ENCODE measurements at regions not wholly inside any gene's neighbourhood (a gene's known extent, or its start where the extent isn't known, plus 50 kb on each side); places are given as distances from the start of the nearest gene placed in this dataset.

DNA sequence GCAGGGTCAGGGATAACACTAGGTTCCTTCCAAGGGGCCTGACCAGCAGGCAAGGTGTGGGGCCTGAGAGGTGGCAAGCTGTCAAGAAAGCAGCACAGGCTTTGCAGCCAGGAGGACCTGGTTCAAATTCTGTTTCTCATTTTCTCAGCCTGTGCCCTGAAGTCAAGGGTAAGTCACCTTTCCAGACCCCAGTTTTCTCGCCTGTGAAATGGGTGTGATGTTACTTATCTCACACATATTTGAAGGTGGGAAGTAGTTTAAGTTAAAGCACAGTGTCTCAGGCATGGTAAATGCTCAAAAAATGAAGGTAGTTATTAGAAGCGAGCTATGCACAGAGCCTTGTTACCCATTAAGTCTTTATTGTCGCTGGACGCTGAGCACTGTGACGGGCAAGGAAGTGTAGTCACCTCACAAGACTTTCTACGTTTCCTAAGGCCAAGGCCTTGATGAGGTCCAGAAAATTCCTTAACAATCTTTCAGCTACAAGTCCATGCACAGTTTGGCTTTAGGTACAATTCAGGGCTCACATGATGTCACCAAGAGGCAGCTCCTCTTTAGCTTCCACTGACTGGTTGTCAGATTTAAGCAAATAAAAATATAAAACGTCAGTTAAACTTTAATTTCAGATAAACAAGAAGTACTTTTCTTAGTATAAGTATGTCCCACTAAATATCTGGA lies 522.6 kb upstream of the PROK2 start:
- DNase-seq (ENCODE audit: low read depth in 3 of 3), result no peak

DNA sequence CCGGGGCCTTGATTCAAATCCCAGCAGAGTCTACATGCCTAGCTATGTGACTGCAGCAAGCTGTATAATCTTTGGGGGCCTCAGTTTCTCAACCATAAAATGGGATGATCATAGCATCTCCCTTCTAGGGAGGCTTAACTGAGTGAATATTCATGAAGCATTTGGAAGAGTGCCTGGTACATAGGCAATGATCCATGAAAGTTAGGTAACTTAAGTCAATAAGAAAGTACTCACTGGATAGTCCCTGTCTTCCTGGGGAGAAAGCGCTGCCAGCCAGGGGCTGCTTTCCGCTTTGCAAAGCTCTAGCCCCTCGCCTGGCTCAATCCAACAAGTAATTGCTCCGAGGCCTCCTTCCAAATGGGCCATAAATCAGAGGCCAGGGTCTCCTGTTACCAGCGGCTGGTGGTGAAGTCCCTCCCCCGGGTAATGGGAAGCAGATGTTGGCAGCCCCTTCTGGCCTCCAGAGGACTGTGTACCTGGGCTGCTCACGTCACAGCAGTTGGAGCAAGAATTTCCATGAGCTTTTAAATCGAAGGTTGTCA lies 521.9 kb upstream of the PROK2 start:
- no peak for DNase-seq (ENCODE audit: low read depth in 3 of 3)

DNA sequence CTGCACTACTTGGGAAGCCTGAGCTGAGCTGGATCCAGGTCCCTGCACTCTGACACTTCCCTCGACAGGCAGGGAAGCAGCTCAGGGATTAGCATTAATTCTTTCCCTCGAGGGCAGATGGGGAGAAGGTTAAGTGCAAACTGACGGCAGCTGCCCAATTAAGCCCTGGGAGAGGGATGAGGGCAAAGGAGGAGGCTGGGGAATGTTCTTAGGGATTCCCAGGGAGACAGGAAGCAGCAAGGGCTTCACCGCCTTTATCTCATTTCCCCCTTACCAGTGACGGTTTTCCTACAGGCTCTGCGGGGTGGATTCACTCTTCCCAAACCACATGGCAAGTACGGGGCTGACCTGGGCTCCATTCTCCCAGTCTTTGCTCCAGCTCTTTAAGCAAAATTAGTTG lies 519.0 kb upstream of the PROK2 start:
- no peak for DNase-seq (ENCODE audit: low read depth in 3 of 3)

DNA sequence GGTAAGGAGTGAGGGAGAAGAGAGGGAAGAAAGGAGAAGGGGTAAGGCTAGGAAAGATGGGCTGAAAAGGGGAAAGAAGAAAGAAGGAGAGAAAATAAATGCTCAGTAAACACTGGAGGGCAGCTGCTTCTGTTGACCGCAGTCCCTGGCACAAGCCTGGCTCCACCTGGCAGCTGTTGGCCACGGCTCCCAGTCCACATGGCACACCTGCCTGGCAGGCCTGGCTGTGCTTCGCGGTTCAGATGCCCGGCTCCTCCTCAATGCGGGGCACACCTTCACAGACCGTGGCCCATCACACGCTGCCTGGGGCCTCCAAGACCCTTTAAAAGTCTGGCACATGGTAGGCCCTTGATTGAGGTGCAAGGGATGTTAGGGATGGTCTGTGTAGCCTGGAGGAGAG lies 516.8 kb upstream of the PROK2 start:
- no peak for DNase-seq (ENCODE audit: low read depth in 3 of 3)

DNA sequence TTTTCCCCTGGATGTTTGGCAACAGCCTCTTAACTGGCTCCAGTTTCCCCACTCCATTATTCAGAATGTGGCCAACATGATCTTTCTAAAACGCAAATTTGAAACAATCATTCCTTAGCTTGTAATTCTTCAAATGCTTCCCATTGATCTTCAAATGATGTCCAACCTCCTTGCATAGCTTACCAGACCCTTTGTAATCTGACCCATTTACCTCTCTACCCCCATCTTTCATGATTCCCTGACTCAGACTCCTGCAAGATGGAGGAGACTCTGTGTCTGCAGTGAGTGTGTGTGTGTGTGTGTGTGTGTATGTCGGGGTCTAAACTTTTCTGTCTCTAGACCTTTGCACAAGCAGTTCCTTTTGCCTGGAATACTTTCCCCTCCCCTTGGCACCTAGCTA lies 515.7 kb upstream of the PROK2 start:
- DNase-seq (ENCODE audit: low read depth in 3 of 3), result no peak

DNA sequence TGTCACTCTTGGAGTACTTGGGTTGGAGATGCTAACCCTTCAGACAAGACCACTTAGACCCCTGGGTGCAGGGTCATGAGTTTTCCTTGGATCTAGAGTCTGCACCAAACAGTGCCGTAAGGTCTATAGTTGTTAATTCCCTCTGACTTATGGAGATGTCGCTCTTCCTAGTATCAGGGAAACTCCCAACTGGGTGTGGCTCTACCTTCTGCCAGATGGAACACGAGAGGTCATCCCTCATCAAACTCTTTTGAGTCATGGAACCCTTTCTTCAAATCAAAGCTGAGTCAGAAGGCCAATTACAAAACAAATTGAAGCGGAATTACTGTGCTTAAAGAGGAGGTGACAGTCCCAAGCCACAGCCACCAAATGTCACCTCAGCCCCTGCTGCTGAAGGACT lies 514.9 kb upstream of the PROK2 start:
- DNase-seq (ENCODE audit: low read depth in 3 of 3), result no peak

DNA sequence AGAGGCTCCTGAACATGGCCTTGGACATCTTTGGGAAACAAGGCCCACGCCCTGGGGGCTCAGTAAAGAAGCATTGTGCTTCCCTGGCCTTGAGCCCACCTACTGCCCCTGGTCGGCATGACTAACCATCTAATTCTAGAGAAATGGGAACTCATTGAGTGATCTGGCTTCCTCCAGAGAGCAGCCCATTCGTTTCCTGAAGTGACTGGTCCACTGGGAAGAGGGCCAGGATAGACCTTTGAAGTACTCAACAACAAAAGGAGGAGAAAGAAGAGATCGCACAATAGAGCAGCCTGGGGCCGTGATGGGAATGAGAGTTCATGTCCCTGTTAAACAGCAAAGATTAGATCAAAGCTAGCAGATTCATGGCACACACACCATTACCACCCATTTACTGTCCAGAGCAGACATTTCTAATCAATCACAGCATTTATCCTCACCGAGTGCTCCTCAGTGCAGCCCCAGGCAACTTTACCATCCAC lies 514.4 kb upstream of the PROK2 start:
- no peak for DNase-seq (ENCODE audit: low read depth in 3 of 3)

DNA sequence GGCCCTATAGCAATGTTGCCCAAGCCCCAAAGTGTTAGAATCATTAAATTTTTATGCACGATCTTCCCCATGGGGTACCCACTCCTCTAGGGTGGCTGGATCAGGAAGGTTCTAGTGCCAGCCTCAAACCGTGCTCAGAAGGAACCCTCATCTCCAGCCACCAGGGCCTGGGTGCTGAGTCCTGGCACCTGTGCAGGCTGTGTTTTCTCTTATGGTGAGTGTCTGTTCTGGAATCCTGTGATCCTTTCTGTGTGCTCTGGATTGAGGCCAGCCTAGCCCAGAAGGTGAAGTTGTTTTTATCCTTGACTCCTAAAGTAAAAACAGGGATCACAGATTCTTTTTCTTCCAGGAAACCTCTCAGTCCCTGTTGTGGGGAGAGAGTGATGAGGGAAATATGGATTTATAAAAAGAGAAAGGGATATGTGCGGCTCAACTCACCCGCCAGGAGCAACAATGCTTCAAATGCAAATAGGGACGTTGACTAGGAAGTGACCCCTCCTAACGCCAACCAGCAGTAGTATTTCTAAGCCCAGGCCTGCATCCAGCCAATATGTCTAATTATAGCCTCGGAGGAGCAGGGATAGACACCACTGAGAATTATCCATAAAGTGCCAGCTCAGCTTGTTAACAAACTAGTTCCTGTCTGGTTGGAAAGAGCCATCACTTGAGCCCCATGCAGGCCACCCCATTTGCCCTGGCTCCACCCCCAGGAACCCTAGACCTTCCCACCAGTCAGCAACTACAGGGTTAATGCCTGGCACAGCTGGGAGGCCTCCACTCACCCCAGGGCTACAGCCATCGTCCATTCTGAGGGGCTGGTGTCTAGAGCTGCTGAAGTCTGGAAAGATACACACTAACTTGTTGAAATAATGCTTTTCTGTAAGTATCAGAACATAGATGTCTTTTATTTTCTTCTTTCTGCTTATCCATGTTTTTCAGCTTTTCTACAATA lies 513.5 kb upstream of the PROK2 start:
- no peak for DNase-seq (ENCODE audit: low read depth in 3 of 3)

DNA sequence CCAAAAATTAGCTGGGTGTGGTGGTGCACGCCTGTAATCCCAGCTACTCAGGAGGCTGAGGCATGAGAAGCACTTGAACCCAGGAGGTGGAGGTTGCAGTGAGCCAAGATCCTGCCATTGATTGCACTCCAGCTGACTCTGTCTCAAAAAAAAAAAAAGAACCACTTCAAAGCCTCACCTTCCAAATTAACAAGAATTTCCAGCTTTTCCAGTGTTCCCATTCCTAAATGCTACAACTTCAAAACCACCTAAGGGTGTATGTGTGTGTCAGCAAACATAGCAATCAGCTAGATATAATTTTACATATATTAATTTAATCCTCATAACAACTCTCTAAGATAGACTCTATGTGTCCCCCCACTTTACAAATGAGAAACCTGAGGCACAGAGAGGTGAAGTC lies 512.5 kb upstream of the PROK2 start:
- no peak for DNase-seq (ENCODE audit: low read depth in 3 of 3)

DNA sequence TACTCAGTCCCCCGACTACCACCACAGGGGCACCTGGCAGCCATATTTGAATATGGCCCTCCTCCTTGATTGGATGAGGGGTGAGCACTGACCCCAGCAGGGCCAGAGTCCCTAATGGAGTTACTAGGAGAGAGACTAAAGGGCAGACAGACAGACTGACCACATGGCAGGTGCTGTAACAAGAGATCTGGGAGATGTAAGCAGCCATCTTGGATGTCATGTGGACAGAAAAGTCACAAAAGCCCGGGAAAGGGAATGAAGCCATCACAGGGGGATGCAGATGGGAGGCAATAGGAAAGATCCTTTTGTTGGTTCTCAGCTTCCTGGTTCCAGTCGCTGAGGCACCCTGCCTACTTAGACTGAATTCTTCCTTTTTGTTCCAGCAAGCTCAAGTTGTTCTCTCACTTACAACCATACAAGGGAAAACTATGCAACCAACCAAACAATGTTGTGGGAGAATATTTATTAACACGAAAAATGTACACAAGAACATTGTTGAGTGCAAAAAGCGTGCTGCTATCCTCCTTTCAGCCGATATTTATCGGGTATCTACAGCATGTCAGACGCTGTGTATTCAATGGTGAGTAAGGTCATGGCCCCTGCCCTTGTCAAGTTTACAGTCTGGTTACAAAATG lies 511.6 kb upstream of the PROK2 start:
- DNase-seq (ENCODE audit: low read depth in 3 of 3), result no peak

DNA sequence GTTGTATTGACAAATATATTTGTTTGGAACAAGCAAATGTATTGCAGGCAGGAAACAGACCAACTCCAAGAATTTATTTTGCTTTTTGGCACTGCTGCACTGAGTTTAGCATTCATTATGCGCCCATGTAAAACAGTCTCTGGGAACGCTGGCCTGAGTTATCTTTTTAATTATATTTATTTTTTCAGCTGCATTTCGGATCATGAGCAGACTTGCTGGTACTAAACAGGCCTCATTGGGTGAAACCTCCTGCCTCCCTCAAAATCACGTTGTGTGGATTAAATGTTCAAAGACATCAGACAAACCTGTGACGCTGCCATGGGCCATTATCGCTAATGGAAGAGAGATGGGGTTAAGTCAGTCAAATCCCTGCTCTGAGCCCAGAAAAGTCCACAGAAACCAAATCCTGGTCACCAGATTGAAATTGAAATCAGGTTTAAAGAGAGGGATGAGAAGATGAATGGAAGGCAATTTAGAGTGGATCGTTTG lies 511.1 kb upstream of the PROK2 start:
- no peak for DNase-seq (ENCODE audit: low read depth in 3 of 3)

DNA sequence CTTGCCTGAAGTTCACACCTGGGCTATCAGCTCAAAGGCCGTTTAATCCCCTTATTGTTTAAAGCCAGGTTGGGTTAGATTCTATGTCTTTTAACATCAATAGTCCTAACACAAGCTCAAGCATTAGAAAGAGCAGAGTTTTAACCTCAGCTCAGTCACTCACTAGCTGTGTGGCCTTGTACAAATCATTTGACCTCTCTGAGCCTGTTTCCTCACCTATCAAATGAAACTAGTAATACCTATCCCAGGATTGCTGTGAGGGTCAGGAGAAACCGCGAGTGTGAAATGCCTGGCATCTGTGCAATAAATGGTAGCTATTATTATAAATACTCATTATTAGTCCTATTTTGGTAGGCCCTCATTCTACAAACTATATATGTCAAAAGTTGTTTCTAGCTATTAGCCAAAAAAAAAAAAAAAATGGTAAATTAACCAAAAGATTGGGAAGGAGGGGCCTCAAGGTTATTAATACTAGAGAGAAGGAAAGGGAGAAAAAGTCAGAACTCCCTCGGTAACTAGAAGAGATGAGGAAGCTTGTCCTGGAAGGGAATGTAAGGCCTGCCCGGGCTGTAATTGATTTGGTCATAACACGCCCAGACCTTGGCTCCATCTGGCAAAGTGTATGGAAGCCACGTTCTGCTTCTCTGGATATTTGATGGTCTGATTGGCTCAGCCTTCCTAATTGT lies 510.5 kb upstream of the PROK2 start:
- no peak for DNase-seq (ENCODE audit: low read depth in 3 of 3)

DNA sequence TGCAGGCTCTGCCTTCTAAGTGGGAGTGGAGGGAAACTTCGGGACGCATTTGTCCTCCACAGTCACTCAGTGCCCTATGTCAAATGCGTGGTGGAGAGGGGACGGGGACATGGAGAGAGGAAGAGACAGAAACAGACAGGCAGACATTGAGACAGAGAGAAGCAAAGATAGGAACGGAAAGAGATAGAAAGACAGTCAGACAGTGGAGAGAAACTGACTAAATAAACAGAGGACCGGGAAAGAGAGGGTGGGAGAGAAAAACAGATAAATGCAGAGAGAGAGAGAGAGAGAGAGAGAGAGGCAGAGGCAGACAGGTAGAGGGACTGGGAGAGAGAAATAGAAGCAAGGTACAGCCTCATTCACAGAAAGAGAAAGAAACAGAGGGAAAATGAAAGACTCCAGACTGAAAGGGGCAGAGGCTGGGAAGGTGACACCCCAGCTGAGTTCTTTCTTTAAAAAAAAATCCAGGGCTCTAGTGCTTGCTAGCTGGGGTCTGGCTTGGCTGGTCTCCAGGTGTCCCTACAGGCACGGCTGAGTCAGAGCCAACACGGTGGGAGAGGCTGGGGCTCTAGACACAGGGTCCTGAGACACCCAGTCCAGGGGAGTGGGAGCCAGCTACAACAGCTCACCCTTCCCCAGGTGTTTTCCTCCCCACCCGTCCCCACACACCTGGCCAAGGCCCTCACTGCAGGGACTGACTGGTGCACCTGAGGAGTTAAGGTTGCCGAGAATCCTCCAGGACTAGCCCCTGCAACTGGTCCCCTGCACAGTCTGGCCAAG lies 506.1 kb upstream of the PROK2 start:
- no peak for DNase-seq (ENCODE audit: low read depth in 3 of 3)

DNA sequence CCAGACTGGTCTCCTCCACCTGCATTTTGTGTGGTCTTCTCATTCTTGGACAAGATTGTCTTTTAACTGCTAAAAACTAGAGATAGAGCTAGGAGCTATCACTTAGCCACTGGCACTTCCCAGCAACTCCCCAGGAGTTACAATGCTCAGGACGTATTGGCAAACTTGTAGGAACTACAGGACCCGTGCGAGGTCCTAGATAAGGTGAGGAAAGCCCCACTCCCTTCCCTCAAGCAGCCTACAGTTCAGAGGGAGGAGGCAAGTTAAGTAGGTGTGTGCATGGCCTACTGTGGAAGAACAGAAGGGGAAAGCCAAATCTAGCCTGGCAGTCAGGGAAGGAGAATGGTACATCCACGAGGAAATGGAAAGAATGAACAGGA lies 504.7 kb upstream of the PROK2 start:
- DNase-seq (ENCODE audit: low read depth in 3 of 3), result no peak

DNA sequence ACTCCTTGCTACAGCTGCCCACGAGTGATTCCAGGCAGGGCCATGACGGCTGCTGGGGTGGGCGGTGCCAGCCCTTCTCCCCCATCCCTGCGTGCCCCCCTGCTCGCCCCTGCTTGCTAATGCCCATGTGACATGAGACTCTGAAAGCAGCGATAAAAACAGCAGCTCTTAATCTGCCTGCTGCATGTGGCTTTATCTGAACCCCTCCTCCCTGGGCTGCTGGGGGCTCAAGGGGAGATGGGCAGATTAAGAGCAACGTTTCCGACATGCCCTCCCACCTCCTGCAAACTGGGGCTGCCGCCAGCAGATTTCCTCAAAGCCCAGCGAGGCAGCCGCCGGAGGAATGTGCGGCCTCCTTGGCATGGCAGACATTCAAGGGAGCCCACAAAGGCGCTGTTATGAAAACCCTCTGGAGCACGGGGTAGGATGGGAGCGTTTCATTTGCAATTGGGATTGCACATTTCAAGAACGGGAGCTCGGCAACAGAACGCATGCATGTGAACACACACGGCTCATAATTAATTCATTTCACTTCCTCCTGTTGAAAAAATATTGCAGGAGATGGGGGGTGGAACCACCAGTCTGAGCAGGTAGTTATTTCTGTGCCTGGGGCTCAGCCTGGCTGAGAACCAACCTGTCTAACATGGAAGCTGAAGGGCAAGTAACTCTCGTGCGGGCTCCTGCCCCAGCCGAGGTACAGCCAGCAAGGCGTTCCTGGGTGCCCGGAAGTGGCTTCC lies 504.2 kb upstream of the PROK2 start:
- no peak for DNase-seq (ENCODE audit: low read depth in 3 of 3)

DNA sequence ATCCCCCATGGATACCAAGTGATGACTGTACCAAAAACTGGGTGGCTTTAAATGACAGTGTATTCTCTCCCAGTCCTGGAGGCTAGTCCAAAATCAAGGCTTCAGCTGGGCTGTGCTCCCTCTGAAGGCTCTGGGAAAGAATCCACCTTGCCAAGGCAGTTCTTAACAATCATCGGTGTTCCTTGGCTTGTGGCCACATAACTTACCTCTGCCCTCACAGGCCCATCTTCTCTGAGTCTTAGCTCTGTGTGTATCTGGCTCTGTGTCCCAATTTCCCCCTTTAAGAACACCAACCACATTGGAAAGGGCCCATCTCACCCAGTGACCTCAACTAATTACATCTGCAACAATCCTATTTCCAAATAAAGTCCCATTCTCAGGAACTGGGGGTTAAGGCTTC lies 503.0 kb upstream of the PROK2 start:
- DNase-seq (ENCODE audit: low read depth in 3 of 3), result no peak

DNA sequence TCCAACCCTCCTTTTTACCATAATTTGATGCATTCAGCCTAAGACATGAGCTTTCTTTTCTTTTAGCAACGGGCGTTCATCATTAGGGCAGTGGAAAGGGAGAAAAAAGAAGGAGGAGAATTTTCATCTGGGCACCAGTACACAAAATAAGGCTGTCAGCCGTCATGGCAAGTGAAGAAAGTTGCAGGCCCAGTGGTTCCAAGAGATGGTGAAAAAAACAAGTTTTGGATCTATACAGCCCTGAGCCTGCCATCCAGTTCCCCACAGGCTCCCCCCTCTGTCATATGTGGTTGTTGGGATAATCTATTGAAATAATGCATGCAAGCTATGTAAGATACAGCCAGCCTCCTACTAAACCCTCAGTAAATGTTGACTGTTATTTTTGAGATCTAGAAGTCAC lies 500.6 kb upstream of the PROK2 start:
- no peak for DNase-seq (ENCODE audit: low read depth in 3 of 3)

DNA sequence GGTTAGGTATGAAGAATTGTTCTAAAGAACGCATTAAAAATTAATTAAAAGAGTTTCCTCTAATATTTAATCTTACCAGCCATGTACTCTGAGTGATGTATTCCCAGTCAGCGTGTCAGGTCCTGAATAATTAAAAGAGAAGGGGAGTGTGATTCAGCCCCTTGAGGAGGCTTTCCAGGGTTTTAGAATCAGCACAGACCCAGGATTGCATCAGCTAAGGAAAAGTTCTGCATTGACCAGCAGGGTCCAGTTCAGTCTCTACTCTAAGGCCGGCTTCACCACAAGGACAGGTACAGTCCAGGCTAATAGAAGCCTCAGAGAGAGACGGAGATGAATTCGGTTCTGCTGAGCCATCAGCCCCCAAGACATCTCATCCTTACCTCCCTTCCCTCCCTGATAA lies 499.5 kb upstream of the PROK2 start:
- no peak for DNase-seq (ENCODE audit: low read depth in 3 of 3)

DNA sequence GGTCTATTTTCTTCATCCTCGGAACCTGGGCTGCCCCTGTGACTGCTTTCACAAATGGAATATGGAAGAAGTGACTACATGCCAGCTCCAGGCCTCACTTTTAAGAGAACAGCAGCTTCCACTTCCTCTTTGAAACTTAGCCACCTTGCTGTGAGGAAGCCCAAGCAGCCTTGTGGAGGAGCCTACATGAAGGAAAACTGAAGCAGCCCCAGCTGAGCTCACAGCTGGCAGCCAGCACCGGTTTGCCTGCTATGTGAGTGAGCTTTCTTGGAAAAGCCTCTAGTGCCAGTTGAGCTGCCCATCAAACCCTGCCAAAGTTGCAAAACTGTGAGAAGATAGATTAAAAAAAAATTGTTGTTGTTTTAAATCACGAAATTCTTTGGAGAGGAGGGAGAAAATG lies 498.0 kb upstream of the PROK2 start:
- DNase-seq (ENCODE audit: low read depth in 3 of 3), result no peak

DNA sequence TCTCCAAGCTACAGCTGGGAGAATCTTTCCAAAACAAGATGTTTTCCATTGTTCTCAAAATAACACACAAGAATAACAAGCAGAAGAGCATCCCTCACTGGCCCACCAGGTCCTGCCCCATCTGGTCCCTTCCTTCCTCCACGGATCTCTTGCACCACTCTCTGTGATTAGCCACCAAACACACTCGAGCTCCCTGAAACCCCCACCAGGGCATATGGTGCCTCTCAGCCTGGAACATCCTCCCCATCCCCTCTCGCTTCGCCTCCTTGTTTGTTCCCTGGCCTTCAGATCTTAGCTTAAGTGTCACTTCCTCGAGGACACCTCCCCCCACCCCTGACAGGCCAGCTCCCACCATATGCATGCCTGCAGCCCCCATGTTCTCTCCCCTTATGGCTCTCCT lies 496.6 kb upstream of the PROK2 start:
- DNase-seq (ENCODE audit: low read depth in 3 of 3), result no peak
